HUES6 (cell line): ENCODE measurements at regions not wholly inside any gene's neighbourhood (a gene's known extent, or its start where the extent isn't known, plus 50 kb on each side); places are given as distances from the start of the nearest gene placed in this dataset.

Experiments
- H3K27ac ChIP-seq: 2 replicates; pipeline ENCODE4 v1.7.0; 2013; ENCODE audit warnings: low read depth, mild to moderate bottlenecking, low read length, inconsistent platforms
- H3K27me3 ChIP-seq: 2 replicates; pipeline ENCODE4 v1.6.1; 2013; ENCODE audit warnings: low read length; ENCODE audit not compliant: control insufficient read depth, insufficient read depth
- H3K36me3 ChIP-seq: 2 replicates; pipeline ENCODE4 v1.6.1; 2013; ENCODE audit warnings: low read length; ENCODE audit not compliant: control insufficient read depth, insufficient read depth
- H3K4me1 ChIP-seq: 2 replicates; pipeline ENCODE4 v1.6.1; 2013; ENCODE audit warnings: low read length; ENCODE audit not compliant: control insufficient read depth, insufficient read depth
- H3K4me3 ChIP-seq: 2 replicates; pipeline ENCODE4 v1.5.1; 2013; ENCODE audit warnings: low read depth, low read length
- H3K9ac ChIP-seq: one replicate; pipeline ENCODE4 v1.6.1; 2013; ENCODE audit warnings: mild to moderate bottlenecking, low read length
- H3K9me3 ChIP-seq: 2 replicates; pipeline ENCODE4 v1.6.1; 2013; ENCODE audit warnings: low read depth, low read length; ENCODE audit not compliant: control insufficient read depth, insufficient read depth

GRCh38 chrX:8030361-8030760, 103.1 kb upstream of the PNPLA4 start:
- no peaks in the 10 kb centered on the region; the same call in 1 of the 2 replicates for H3K27me3 ChIP-seq
- no peaks in the 10 kb centered on the region for H3K36me3 ChIP-seq
- no peak overlapping the region for H3K9ac ChIP-seq
- no peak overlapping the region for H3K4me3 ChIP-seq
- no peaks in the 10 kb centered on the region for H3K9me3 ChIP-seq
- peaks cover 23% of the 10 kb centered on the region for H3K4me1 ChIP-seq
- H3K27ac ChIP-seq, result no peak overlapping the region

- no peaks in the 10 kb centered on the region; the same call in 1 of the 2 replicates for H3K27me3 ChIP-seq
- H3K27ac ChIP-seq, result no peak overlapping the region
- no peak overlapping the region for H3K9ac ChIP-seq
- no peaks in the 10 kb centered on the region for H3K9me3 ChIP-seq
- peaks cover 8% of the 10 kb centered on the region; the same call in 1 of the 2 replicates for H3K4me1 ChIP-seq
- H3K36me3 ChIP-seq, result no peaks in the 10 kb centered on the region
- no peak overlapping the region for H3K4me3 ChIP-seq
Observed at GRCh38 chrX:8027827-8028226, 100.6 kb upstream of the PNPLA4 start.

DNA sequence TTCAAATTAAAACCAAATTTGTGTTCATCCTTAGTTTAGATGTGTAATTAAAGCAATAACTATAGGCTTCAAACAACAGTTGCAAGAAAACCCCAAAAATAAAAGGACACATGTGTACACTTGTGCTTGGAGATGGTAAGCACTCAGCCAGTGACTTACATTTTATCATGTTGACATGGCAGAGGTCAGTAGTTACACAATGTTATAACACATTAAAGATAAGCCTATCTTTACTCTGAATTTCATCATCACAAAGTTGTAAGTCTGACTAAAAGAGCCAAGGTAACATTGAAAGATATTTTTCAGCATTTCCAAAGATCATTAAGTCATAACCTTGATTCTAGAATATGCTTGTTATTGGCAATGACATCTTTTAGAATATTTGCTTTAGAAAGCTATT, 98.5 kb upstream of the PNPLA4 start:
- Histone ChIP-seq H3K4me1 (peaks cover 8% of the 10 kb centered on the region; the same call in 1 of the 2 replicates), H3K4me3 (no peak overlapping the region), H3K27me3 (no peaks in the 10 kb centered on the region; the same call in 1 of the 2 replicates), H3K9ac (no peak overlapping the region), H3K9me3 (no peaks in the 10 kb centered on the region), H3K36me3 (no peaks in the 10 kb centered on the region), H3K27ac (no peak overlapping the region)

DNA sequence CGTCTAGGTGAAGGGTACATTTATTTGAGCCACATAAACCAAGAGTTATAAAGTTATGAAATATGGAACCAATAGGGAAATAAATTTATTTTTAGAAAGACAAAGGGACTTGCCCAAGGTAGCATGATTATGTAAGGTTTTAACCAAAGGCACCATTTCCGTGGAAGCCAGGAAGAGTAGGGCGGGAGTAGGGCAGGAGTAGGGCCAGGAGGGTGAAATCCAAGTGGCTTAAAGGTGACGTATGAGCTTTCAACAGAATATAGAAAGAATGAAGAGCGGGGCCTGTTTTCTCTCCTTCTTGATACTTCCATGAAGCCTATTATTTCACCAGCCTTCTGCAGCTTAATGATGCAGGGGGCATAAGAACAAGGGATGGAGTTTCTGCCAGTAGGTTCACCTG, 91.7 kb upstream of the PNPLA4 start:
- Histone ChIP-seq H3K27ac (no peak overlapping the region), H3K4me3 (no peak overlapping the region), H3K9ac (no peak overlapping the region), H3K9me3 (no peaks in the 10 kb centered on the region), H3K36me3 (no peaks in the 10 kb centered on the region), H3K27me3 (no peaks in the 10 kb centered on the region), H3K4me1 (no peaks in the 10 kb centered on the region)

- no peaks in the 10 kb centered on the region for H3K36me3 ChIP-seq
Observed at GRCh38 chrX:8010105-8010504, 82.9 kb upstream of the PNPLA4 start.

DNA sequence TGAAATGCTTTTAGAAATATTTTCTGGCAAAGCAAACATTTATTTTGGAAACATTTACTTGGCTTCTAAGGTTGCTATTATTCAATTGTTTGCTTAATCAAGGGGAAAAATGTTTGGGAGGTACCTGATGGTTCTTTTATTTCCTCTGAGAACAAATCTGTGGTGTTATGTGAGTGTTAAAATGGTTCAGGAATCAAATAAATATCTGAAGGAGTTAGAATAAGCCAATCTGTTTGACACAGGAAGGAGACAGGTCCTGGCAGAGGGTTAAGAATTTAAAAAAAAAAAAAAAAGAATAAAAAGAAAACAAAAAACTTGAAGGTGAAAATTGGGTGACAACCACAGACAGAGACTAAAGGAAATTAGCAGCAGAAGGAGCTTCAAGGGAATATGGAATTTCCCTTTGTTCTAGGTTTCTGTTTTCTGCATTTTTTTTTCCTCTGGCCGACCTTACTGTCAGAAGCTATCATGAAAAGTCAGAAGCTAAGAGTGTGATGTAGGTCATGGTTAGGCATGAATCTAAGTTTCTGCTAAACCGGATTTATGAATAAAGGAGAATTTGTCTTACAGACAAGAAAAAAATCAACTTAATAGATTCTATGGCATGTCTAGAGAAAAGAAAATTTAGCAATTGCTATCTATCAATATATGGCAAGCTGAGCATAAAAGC, 78.6 kb upstream of the PNPLA4 start:
- 0 out of 2 replicates have a peak overlapping the region, but pooled peaks have one; percentile 20 for H3K27ac ChIP-seq
- no peaks in the 10 kb centered on the region for H3K27me3 ChIP-seq
- H3K4me3 ChIP-seq, result no peak overlapping the region
- H3K4me1 ChIP-seq, result peaks cover 10% of the 10 kb centered on the region; the same call in 1 of the 2 replicates
- H3K9ac ChIP-seq, result no peak overlapping the region
- H3K9me3 ChIP-seq, result no peaks in the 10 kb centered on the region
- H3K36me3 ChIP-seq, result no peaks in the 10 kb centered on the region

More at GRCh38 chrX:8010105-8010504, 82.9 kb upstream of the PNPLA4 start:
- H3K9ac ChIP-seq, result no peak overlapping the region
- no peaks in the 10 kb centered on the region for H3K9me3 ChIP-seq
- no peak overlapping the region for H3K4me3 ChIP-seq
- H3K4me1 ChIP-seq, result peaks cover 10% of the 10 kb centered on the region; the same call in 1 of the 2 replicates
- no peaks in the 10 kb centered on the region for H3K27me3 ChIP-seq
- H3K27ac ChIP-seq, result no peak overlapping the region

- Histone ChIP-seq H3K9ac (no peak overlapping the region), H3K9me3 (no peaks in the 10 kb centered on the region), H3K4me1 (peaks cover 15% of the 10 kb centered on the region), H3K4me3 (no peak overlapping the region), H3K27me3 (no peaks in the 10 kb centered on the region), H3K36me3 (no peaks in the 10 kb centered on the region; the same call in 1 of the 2 replicates), H3K27ac (no peak overlapping the region)
Observed at GRCh38 chrX:8003147-8003883, 76.1 kb upstream of the PNPLA4 start.

- Histone ChIP-seq H3K9ac (no peak overlapping the region), H3K36me3 (no peaks in the 10 kb centered on the region; the same call in 1 of the 2 replicates), H3K9me3 (no peaks in the 10 kb centered on the region), H3K4me3 (no peak overlapping the region), H3K27me3 (no peaks in the 10 kb centered on the region), H3K27ac (no peak overlapping the region), H3K4me1 (peaks cover 12% of the 10 kb centered on the region)
Observed at GRCh38 chrX:7996851-7997250, 69.6 kb upstream of the PNPLA4 start.

GRCh38 chrX:7996414-7996813, 69.2 kb upstream of the PNPLA4 start:
- no peaks in the 10 kb centered on the region for H3K27me3 ChIP-seq
- H3K9me3 ChIP-seq, result no peaks in the 10 kb centered on the region
- no peak overlapping the region for H3K9ac ChIP-seq
- H3K36me3 ChIP-seq, result no peaks in the 10 kb centered on the region; the same call in 1 of the 2 replicates
- no peak overlapping the region for H3K4me3 ChIP-seq
- peaks cover 12% of the 10 kb centered on the region for H3K4me1 ChIP-seq
- no peak overlapping the region for H3K27ac ChIP-seq

DNA sequence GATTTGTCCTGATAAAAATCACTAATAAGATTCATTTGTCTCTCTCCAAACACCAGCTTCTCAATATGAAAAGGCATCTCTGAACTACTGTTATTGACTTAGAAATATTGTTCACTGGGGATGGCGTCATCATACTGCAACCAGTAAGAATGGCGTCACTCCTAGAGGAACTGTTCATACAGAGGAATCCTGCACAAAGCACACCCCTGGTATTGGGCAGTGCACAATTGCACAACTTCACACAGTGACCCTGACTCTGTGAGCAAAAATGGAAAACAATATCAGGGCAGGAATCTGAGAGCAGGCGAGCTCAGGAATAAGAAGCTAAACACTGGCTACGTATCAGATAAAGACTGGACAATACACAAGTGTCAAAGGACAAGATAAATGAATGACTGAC, 66.7 kb upstream of the PNPLA4 start:
- H3K27ac ChIP-seq, result no peak overlapping the region
- no peaks in the 10 kb centered on the region for H3K9me3 ChIP-seq
- H3K9ac ChIP-seq, result no peak overlapping the region
- no peaks in the 10 kb centered on the region for H3K36me3 ChIP-seq
- no peak overlapping the region for H3K4me3 ChIP-seq
- H3K4me1 ChIP-seq, result peaks cover 7% of the 10 kb centered on the region; the same call in 1 of the 2 replicates
- no peaks in the 10 kb centered on the region; the same call in 1 of the 2 replicates for H3K27me3 ChIP-seq
